Activated B cell treated with CpG ODN at 0.5 μM for 24 hours (primary cell): ENCODE measurements at regions not wholly inside any gene's neighbourhood (a gene's known extent, or its start where the extent isn't known, plus 50 kb on each side); places are given as distances from the start of the nearest gene placed in this dataset.

Experiments
- ATAC-seq: fragments of 200-7000 bp; cut with Tn5 transposase; one replicate; pipeline ENCODE4 v1.10.0; 2021; ENCODE audit warnings: low read depth, mild to moderate bottlenecking, moderate library complexity
- CTCF ChIA-PET: fragments of 350-600 bp; sonication (Branson Sonifier 250); formaldehyde crosslinking; loops from one replicate; lab custom pipeline; 2021; ENCODE audit warnings: antibody characterized with exemption; lab: Charles Lee
- POLR2A ChIA-PET: fragments of 350-600 bp; sonication (Branson Sonifier 250); formaldehyde crosslinking; loops from one replicate; lab custom pipeline; 2021; ENCODE audit warnings: antibody characterized with exemption; lab: Charles Lee
- DNase-seq: peaks from one replicate; pipeline ENCODE4 v3.0.0; 2022
- H3K27ac Mint-ChIP-seq: one replicate; pipeline ENCODE4 v1.8.0; 2020; ENCODE audit warnings: mixed read lengths
- H3K27me3 Mint-ChIP-seq: one replicate; pipeline ENCODE4 v1.8.0; 2021; ENCODE audit warnings: mixed read lengths
- H3K36me3 Mint-ChIP-seq: one replicate; pipeline ENCODE4 v1.8.0; 2021; ENCODE audit warnings: low read depth, mixed read lengths
- H3K4me1 Mint-ChIP-seq: one replicate; pipeline ENCODE4 v1.8.0; 2021; ENCODE audit warnings: mixed read lengths
- H3K4me3 Mint-ChIP-seq: one replicate; pipeline ENCODE4 v1.8.0; 2020; ENCODE audit warnings: mild to moderate bottlenecking, mixed read lengths
- H3K9me3 Mint-ChIP-seq: one replicate; pipeline ENCODE4 v1.8.0; 2020; ENCODE audit warnings: mixed read lengths
- intact Hi-C: fragments of 100-400 bp; cut with micrococcal nuclease; formaldehyde crosslinking; loops from one replicate; pipeline ENCODE4 v1.15.1; 2024
- TF ChIP-seq, protein P1 (sequence below): fragments of 200-600 bp; IDR thresholded peaks from one replicate; pipeline ENCODE4 v1.8.0; 2022; ENCODE audit warnings: antibody characterized with exemption, mild to moderate bottlenecking

DNA sequence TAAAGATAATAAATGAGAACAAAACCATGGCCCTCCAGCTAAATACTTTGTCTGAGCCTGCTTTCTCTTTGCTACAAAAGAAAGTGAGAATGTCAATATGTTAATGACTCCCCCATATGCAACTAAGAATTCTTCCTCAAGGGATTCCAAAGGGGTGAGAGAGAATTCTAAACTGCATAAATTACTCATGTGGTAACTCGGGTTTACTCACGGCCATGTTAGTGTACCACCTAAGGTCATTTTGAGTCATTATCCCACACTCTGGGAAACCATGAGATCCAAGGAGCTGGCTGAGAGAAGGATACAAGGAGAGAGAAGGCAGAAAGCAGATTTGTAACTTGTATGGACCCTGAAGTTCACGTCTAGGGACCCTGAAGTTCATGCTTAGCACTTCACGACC, 190.3 kb downstream of the DHX15 start:
- Mint-ChIP-seq H3K4me1 (no peaks in the 10 kb centered on the region), H3K36me3 (no peaks in the 10 kb centered on the region), H3K4me3 (no peak overlapping the region), H3K9me3 (no peaks in the 10 kb centered on the region), H3K27ac (no peak overlapping the region), H3K27me3 (no peaks in the 10 kb centered on the region)
- intact Hi-C loops = no loop called here
- ATAC-seq (no peak), DNase-seq (no peak)
- ChIA-PET CTCF (no interaction called here), POLR2A (no interaction called here)
- TF ChIP-seq, protein P1, sequence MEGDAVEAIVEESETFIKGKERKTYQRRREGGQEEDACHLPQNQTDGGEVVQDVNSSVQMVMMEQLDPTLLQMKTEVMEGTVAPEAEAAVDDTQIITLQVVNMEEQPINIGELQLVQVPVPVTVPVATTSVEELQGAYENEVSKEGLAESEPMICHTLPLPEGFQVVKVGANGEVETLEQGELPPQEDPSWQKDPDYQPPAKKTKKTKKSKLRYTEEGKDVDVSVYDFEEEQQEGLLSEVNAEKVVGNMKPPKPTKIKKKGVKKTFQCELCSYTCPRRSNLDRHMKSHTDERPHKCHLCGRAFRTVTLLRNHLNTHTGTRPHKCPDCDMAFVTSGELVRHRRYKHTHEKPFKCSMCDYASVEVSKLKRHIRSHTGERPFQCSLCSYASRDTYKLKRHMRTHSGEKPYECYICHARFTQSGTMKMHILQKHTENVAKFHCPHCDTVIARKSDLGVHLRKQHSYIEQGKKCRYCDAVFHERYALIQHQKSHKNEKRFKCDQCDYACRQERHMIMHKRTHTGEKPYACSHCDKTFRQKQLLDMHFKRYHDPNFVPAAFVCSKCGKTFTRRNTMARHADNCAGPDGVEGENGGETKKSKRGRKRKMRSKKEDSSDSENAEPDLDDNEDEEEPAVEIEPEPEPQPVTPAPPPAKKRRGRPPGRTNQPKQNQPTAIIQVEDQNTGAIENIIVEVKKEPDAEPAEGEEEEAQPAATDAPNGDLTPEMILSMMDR = no peak

DNA sequence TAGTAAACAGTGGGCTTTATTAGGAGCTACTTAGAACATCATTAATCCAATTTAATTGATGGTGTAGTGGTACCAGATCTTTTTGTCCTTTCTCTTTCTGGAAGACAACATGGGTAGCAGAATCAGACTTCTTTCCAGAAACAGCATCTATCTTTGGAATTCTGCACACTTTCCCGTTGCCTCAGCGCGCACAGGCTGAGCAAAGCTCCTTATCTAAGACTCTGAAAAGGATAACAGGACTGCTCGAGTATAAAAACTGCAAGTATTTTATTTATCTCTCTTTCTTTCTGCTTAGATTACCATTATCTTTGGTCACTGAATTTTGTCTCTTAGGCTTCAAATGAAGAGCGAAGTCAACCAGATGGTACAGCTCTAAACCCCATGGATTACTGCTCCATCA, 191.7 kb downstream of the DHX15 start:
- no peaks in the 10 kb centered on the region for H3K36me3 Mint-ChIP-seq
- ChIA-PET POLR2A (no interaction called here), CTCF (no interaction called here)
- DNase-seq (no peak), ATAC-seq (no peak)
- no peaks in the 10 kb centered on the region for H3K4me1 Mint-ChIP-seq
- no peaks in the 10 kb centered on the region for H3K27me3 Mint-ChIP-seq
- intact Hi-C loops = no loop called here
- H3K4me3 Mint-ChIP-seq = no peak overlapping the region
- TF ChIP-seq, protein P1 = no peak
- no peaks in the 10 kb centered on the region for H3K9me3 Mint-ChIP-seq
- H3K27ac Mint-ChIP-seq = no peak overlapping the region

DNA sequence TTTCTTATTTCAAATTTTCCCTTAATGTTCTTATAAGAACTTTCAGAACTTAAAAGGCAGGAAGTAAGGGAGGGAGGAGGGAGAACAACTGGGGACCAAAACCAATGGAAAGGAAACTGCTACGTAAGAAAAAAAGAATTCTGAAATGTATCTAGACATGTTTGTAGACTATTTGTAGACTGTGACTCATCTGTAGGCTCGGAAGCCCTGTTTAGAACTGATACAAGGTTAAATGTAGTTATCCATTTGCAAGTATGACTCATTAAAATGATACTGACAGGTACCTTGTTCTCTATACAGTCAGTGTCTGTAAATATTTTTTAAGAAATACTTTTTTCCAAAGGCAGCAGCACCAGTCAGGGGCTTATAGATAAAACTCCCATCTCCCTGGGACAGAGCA, 202.0 kb downstream of the DHX15 start:
- CTCF ChIA-PET = no interaction called here

DNA sequence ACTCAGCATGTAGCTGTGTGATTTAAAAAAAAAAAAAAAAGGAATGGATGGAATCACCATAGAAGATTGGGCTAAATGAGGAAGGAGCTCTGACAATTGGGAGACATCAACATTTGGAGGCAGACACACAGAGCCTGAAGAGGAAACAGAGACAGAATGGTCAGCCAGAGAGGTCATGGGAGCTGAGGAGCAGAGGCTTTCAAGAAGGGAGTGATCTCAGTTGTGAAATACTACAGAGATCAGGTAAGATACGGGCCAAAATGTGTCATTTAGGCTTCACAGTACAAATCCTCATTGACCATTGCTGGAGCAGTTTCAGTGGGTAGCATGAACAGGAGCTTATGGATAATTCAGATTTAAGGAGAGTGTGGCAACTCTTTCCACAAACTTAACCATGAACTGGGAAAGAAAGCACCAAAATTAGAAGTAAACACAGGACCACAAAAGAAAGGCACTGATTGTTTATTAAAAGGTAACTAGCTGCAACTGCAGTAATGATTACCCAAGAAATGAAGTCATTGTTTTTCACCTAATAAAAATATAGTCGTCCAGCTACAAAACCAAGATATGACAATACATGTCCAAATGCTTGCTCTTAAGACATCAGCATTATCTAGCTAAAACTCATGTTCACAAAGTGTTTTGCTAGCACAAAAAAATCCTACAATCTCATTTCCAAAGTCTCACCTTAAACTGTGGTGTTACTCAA, 203.2 kb downstream of the DHX15 start:
- TF ChIP-seq, protein P1 = no peak
- H3K27ac Mint-ChIP-seq = no peak overlapping the region
- H3K36me3 Mint-ChIP-seq = no peaks in the 10 kb centered on the region
- no peaks in the 10 kb centered on the region for H3K4me1 Mint-ChIP-seq
- ChIA-PET CTCF (no interaction called here), POLR2A (no interaction called here)
- ATAC-seq (no peak), DNase-seq (no peak)
- intact Hi-C loops = no loop called here
- H3K27me3 Mint-ChIP-seq = no peaks in the 10 kb centered on the region
- H3K9me3 Mint-ChIP-seq = peaks cover 3% of the 10 kb centered on the region
- H3K4me3 Mint-ChIP-seq = no peak overlapping the region

More for the DNA sequence above, 202.0 kb downstream of the DHX15 start:
- Mint-ChIP-seq H3K36me3 (no peaks in the 10 kb centered on the region), H3K27ac (no peak overlapping the region), H3K27me3 (no peaks in the 10 kb centered on the region), H3K9me3 (peaks cover 3% of the 10 kb centered on the region), H3K4me1 (no peaks in the 10 kb centered on the region), H3K4me3 (no peak overlapping the region)
- POLR2A ChIA-PET = no interaction called here
- ATAC-seq (no peak), DNase-seq (no peak)
- TF ChIP-seq, protein P1 = no peak
- intact Hi-C loops = no loop called here

DNA sequence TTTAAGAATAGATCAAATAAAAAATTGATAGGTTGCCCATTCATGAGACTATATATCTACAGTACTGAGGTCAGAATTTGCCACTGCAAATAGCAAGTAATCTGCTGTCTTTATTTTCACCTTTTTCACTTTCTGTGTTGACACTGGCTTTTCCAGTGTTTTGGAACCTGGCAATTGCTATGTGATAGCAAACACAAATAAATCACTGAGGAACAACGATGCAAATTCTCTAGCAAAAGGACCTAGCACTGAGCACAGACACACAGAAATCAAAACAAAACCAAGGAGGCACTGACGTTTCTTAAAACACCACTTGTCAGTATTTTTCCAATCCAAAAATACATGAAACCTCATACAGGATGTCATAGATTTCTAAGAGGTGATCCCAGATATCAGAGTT, 210.7 kb downstream of the DHX15 start:
- intact Hi-C loops = no loop called here
- no peaks in the 10 kb centered on the region for H3K4me1 Mint-ChIP-seq
- no peak overlapping the region for H3K27ac Mint-ChIP-seq
- TF ChIP-seq, protein P1 = no peak
- H3K27me3 Mint-ChIP-seq = peaks cover 4% of the 10 kb centered on the region
- DNase-seq = no peak
- H3K36me3 Mint-ChIP-seq = no peaks in the 10 kb centered on the region
- POLR2A ChIA-PET = no interaction called here
- H3K4me3 Mint-ChIP-seq = no peak overlapping the region
- CTCF ChIA-PET = no interaction called here
- no peak for ATAC-seq
- no peaks in the 10 kb centered on the region for H3K9me3 Mint-ChIP-seq
